Lung (tissue), 12 donors: ENCODE measurements at regions not wholly inside any gene's neighbourhood (a gene's known extent, or its start where the extent isn't known, plus 50 kb on each side); places are given as distances from the start of the nearest gene placed in this dataset. TPM values are rescaled to one million over a fixed set of nuclear protein-coding genes. Genes with fewer than 3 reads are reported as not detected.

ENCODE experiments used
- ATAC-seq: fragments of 200-7000 bp; cut with Tn5 transposase; one replicate; pipeline ENCODE4 v1.9.1; 2020; ENCODE audit warnings: moderate number of reproducible peaks; ENCODE audit not compliant: insufficient read depth, low FRiP score
- DNase-seq, 3 donors: peaks; one replicate each; pipeline ENCODE4 v3.0.0-alpha.2; 2013 to 2017
- H3K27ac ChIP-seq, 2 donors: one replicate each; pipeline ENCODE4 v1.5.1; 2013; ENCODE audit warnings: mild to moderate bottlenecking in 2 of 2, moderate library complexity in 2 of 2, control low read depth in 1 of 2, inconsistent platforms in 1 of 2, low read depth in 1 of 2, low read length in 1 of 2
- H3K27me3 ChIP-seq, 3 donors: one replicate each; pipeline ENCODE4 v1.5.1; 2013; ENCODE audit warnings: low read length in 2 of 3; ENCODE audit not compliant: control insufficient read depth in 3 of 3, insufficient read depth in 3 of 3
- H3K36me3 ChIP-seq, 4 donors: one replicate each; pipeline ENCODE4 v1.5.1; 2013; ENCODE audit warnings: low read length in 4 of 4, mild to moderate bottlenecking in 1 of 4, moderate library complexity in 1 of 4; ENCODE audit not compliant: control insufficient read depth in 4 of 4, insufficient read depth in 4 of 4
- H3K4me1 ChIP-seq, 5 donors: one replicate each; pipeline ENCODE4 v1.5.1; 2013; ENCODE audit warnings: low read length in 5 of 5, mild to moderate bottlenecking in 2 of 5, moderate library complexity in 1 of 5; ENCODE audit not compliant: control insufficient read depth in 5 of 5, insufficient read depth in 5 of 5
- H3K4me3 ChIP-seq: one replicate; pipeline ENCODE4 v1.5.1; 2013; ENCODE audit warnings: mild to moderate bottlenecking, control low read depth, moderate library complexity
- H3K9ac ChIP-seq, 2 donors: one replicate each; pipeline ENCODE4 v1.5.1; 2013; ENCODE audit warnings: low read length in 2 of 2, control low read depth in 1 of 2; ENCODE audit not compliant: insufficient read depth in 1 of 2
- H3K9me3 ChIP-seq, 4 donors: one replicate each; pipeline ENCODE4 v1.5.1; 2013; ENCODE audit warnings: low read length in 3 of 4, mild to moderate bottlenecking in 1 of 4, moderate library complexity in 1 of 4; ENCODE audit not compliant: control insufficient read depth in 4 of 4, insufficient read depth in 3 of 4
- WGBS, 2 donors: extraction: QIAGEN DNeasy Blood & Tissue Kit; methylation state at CpG; one replicate each; pipeline ENCODE4 v1.1.7; 2013; 5-methylcytosine and 5-hydroxymethylcytosine counted together
- small RNA-seq: library from RNA; depleted of rRNA; stranded (forward); fragments of <200 nt; gene quantifications from one replicate; pipeline ENCODE3, GENCODE V24; 2014; ENCODE audit warnings: low replicate concordance
- TF ChIP-seq, protein P1 (sequence below): IDR thresholded peaks from 2 replicates; pipeline ENCODE4 v1.5.1; 2012; ENCODE audit warnings: mild to moderate bottlenecking; ENCODE audit errors: control extremely low read depth, extremely low read depth
- donor health status: control.
- donor health status: control.
- donor health status: Bipolar disorder and iron deficiency.
- donor health status: healthy.
- donor health status: DM: yes; HTN: yes; CAD: no.

DNA sequence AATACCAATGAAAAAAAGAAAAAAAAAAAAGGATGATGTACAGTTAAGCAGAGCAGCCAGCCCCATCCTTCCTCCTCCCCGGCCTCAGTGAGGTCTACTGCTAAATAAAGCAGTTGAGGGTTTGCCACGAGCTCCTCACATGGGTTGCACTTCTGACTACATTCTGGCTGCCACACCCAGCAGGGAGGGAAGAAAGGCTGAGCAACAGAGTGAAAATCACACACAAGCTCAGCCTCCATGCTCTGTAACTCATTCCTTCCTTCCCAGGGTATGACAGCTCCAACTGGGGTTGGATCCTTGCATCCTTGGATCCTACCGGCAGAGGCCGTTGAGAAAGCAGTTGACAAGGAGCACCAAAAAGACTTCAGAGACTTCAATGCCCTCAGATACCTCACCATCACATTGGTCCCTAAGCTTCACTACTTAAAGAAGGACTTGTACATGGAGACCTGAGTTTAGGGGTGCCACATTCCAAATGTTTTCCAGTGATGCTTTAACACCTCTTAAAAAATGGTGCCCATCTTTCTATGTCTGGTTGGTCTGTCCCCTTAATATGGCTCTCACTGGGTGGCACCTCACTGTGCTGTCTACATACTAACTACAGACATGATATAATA is 52.9 kb upstream of the PIK3CG start:
- Histone ChIP-seq H3K27ac (no peak overlapping the region), H3K27me3 (no peaks in the 10 kb centered on the region), H3K4me3 (no peak overlapping the region), H3K4me1 (peaks cover 0 to 3% (median 0%) of the 10 kb centered on the region in 5 donors), H3K9ac (no peak overlapping the region), H3K9me3 (no peaks in the 10 kb centered on the region), H3K36me3 (no peaks in the 10 kb centered on the region)
- no peak for ATAC-seq
- WGBS, 2 donors: 75% methylated on average over 4 of the region's 4 CpGs
- peak in 1 of 3 donors; percentile 5 for DNase-seq
- TF ChIP-seq, protein P1, sequence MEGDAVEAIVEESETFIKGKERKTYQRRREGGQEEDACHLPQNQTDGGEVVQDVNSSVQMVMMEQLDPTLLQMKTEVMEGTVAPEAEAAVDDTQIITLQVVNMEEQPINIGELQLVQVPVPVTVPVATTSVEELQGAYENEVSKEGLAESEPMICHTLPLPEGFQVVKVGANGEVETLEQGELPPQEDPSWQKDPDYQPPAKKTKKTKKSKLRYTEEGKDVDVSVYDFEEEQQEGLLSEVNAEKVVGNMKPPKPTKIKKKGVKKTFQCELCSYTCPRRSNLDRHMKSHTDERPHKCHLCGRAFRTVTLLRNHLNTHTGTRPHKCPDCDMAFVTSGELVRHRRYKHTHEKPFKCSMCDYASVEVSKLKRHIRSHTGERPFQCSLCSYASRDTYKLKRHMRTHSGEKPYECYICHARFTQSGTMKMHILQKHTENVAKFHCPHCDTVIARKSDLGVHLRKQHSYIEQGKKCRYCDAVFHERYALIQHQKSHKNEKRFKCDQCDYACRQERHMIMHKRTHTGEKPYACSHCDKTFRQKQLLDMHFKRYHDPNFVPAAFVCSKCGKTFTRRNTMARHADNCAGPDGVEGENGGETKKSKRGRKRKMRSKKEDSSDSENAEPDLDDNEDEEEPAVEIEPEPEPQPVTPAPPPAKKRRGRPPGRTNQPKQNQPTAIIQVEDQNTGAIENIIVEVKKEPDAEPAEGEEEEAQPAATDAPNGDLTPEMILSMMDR: no peak

DNA sequence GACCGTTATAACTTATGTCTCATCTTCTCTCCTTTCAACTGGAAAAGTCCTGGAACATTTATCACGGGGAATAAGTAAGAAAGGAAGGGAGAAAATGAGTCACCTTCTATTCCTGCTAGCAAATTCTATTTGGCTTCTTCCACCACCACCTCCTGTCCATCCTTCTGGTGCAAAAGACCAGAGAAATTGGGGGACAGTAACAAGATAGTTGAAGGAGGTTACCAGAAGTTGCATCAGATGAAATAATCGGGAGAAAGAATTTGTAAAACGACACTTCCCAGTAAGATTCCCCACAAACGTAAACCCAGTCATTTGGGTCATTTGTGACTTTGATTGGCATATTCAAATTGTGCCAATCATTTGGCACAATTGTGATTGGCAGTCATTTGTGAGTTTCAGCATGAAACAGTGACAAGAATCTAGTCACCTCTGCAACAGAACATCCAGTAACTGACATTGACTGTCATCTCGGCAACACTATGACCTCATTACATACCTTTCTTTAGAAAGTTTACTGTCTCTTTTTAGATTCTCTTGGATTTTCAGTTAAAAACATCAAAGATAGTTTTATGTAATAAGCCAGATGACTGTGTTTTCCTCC is 51.3 kb upstream of the PIK3CG start:
- TF ChIP-seq, protein P1: no peak
- Histone ChIP-seq H3K27ac (no peak overlapping the region), H3K9ac (no peak overlapping the region), H3K9me3 (no peaks in the 10 kb centered on the region), H3K4me1 (peaks cover 0 to 3% (median 0%) of the 10 kb centered on the region in 5 donors), H3K27me3 (no peaks in the 10 kb centered on the region), H3K4me3 (no peak overlapping the region), H3K36me3 (no peaks in the 10 kb centered on the region)
- ATAC-seq (no peak), DNase-seq (no peak)
- 84 to 89% methylated on average over 6 of the region's 6 CpGs for WGBS, 2 donors

DNA sequence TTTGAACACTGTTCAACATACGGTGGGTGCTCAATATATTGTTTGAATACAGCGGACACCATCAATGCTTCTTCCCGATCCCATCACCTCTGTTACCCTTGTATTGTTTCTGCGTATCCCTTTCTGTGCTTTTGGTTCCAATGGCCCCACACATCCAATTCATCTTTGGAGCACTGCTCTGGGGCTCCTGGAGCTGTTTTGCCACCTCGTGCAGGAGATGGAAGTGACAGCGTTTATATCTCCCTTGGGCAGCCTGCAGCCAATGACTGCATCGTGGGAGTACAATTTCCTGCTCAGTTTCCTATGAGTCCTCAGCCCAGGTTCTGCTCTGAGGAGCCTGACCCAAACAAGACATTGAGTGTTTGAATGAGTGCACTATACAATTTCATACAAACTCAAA is 50.2 kb upstream of the PIK3CG start:
- H3K4me1 ChIP-seq: peaks cover 0 to 3% (median 0%) of the 10 kb centered on the region in 5 donors
- no peaks in the 10 kb centered on the region for H3K9me3 ChIP-seq
- TF ChIP-seq, protein P1: no peak
- ATAC-seq (no peak), DNase-seq (no peak)
- no peak overlapping the region for H3K9ac ChIP-seq
- no peaks in the 10 kb centered on the region for H3K36me3 ChIP-seq
- H3K4me3 ChIP-seq: no peak overlapping the region
- peak overlapping the region in 1 of 2 donors; percentile 22 for H3K27ac ChIP-seq
- no peaks in the 10 kb centered on the region for H3K27me3 ChIP-seq
- 59 to 63% methylated on average over 7 of the region's 7 CpGs for WGBS, 2 donors

Small RNAs in the stretch of these regions (small RNA-seq; reads per million reads assigned to genes)
- gene RNA5SP236: not detected
